Heart right ventricle (tissue), 16 donors: ENCODE measurements at regions not wholly inside any gene's neighbourhood (a gene's known extent, or its start where the extent isn't known, plus 50 kb on each side); places are given as distances from the start of the nearest gene placed in this dataset.

Experiments used
- ATAC-seq, 8 donors: fragments of 200-7000 bp; cut with Tn5 transposase; one replicate each; pipeline ENCODE4 v1.9.1; 2020; ENCODE audit warnings: mild to moderate bottlenecking in 8 of 8, moderate library complexity in 8 of 8, moderate number of reproducible peaks in 1 of 8
- DNase-seq, 2 donors: peaks; one replicate each; pipeline ENCODE4 v3.0.0-alpha.2; 2020
- H3K27ac ChIP-seq, 10 donors: fragments of 200-600 bp; sonication (generic) in 2 of 10; one replicate each; pipeline versions ENCODE4 v1.5.0 to v1.8.0; 2020 to 2022; ENCODE audit warnings: mild to moderate bottlenecking in 3 of 10
- H3K27me3 ChIP-seq, 7 donors: fragments of 200-600 bp; one replicate each; pipeline ENCODE4 v1.8.0; 2021 to 2022; ENCODE audit warnings: mild to moderate bottlenecking in 2 of 7
- H3K36me3 ChIP-seq, 9 donors: fragments of 200-600 bp; sonication (generic) in 1 of 9; one replicate each; pipeline versions ENCODE4 v1.5.0 to v1.8.0; 2020 to 2022; ENCODE audit warnings: mild to moderate bottlenecking in 2 of 9
- H3K4me1 ChIP-seq, 9 donors: fragments of 200-600 bp; sonication (generic) in 1 of 9; one replicate each; pipeline versions ENCODE4 v1.5.0 to v1.8.0; 2020 to 2022; ENCODE audit warnings: mild to moderate bottlenecking in 4 of 9
- H3K4me3 ChIP-seq, 10 donors: fragments of 200-600 bp; sonication (generic) in 2 of 10; one replicate each; pipeline versions ENCODE4 v1.5.0 to v1.8.0; 2020 to 2022; ENCODE audit warnings: mild to moderate bottlenecking in 7 of 10, moderate library complexity in 2 of 10
- H3K9me3 ChIP-seq, 11 donors: fragments of 200-600 bp in 10 of 11; sonication (generic) in 2 of 11; one replicate each; pipeline versions ENCODE4 v1.5.0 to v1.8.0; 2013 to 2022; ENCODE audit warnings: mild to moderate bottlenecking in 2 of 11, control low read depth in 1 of 11, moderate library complexity in 1 of 11
- WGBS, 2 donors: extraction: QIAGEN DNeasy Blood & Tissue Kit; methylation state at CpG; one replicate each; pipeline ENCODE4 v1.1.7; 2013; ENCODE audit warnings: inconsistent platforms in 1 of 2; 5-methylcytosine and 5-hydroxymethylcytosine counted together
- intact Hi-C, 10 donors: fragments of 100-400 bp; cut with DNase I; formaldehyde crosslinking; loops; one replicate each; pipeline versions ENCODE4 v1.11.1 to v1.14.2; 2022
- TF ChIP-seq, protein P1 (sequence below), 9 donors: fragments of 200-600 bp; sonication (generic) in 2 of 9; IDR thresholded peaks; one replicate each; pipeline versions ENCODE4 v1.5.0 to v1.8.0; 2021 to 2022; ENCODE audit warnings: antibody characterized with exemption in 9 of 9, mild to moderate bottlenecking in 5 of 9, moderate library complexity in 1 of 9
- donor health status: Arrhythmogenic right ventricular cardiomyopathy.
- donor health status: ischemic (EF 13 %, LVEDD 7.1; RV severe dilation, severe dysfunction).
- donor health status: healthy with polysubstance abuse.
- donor health status: DM: no; HTN: yes; CAD: no.
- donor health status: DM: no; HTN: no; CAD: no.
- donor health status: ischemic (EF 25% LVEDD 6.9; RV normal size, moderate dysfunction).
- donor health status: ischemic (EF 25% LVEDD 5.7; RV mildly dilated, moderate dysfunction).
- donor health status: healthy.
- donor health status: DM: yes; HTN: yes; CAD: no.
- donor health status: Ischemic cardiomyopathy.
- donor health status: ischemic (EF 35%, LVEDD 5.7; RV mildly dilated, moderate dysfunction).
- donor health status: nonischemic (EF 11% LVEDD 7.7; RV severe dilation, severe dysfunction).
- donor health status: DM: yes; HTN: yes; CAD: no.
- donor health status: PGD.
- donor health status: ischemic (EF 29% LVEDD 5.4; RV normal size, mild dysfunction).
- donor health status: nonischemic (EF 23%, LVEDD 6.1; RV moderate dilation, normal function).

DNA sequence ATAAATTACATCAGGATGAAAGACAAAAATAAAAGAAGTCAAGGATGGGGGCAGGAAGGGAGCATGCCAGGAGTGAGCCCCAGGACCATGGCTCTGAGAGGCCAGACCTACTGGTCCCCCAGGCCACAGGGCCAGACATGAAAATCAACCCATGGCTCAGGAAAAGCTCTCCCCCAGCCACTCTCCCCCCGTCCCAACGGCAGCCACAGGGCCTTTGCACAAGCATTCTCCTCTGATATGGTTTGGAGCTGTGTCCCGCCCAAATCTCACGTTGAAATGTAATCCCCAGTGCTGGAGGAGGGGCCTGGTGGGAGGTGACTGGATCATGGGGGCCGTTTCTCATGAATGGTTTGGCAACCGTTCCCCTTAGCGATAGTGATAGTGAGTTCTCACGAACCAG is 80.8 kb upstream of the ANO1 start:
- ATAC-seq, result no peak
- Histone ChIP-seq H3K27me3 (peaks cover 0 to 11% (median 0%) of the 10 kb centered on the region in 7 donors), H3K36me3 (no peaks in the 10 kb centered on the region), H3K9me3 (peaks cover 0 to 19% (median 0%) of the 10 kb centered on the region in 11 donors), H3K27ac (no peak overlapping the region), H3K4me1 (peaks cover 0 to 23% (median 7%) of the 10 kb centered on the region in 9 donors), H3K4me3 (no peak overlapping the region)
- WGBS, 2 donors, result 56 to 66% methylated on average over 8 of the region's 8 CpGs
- DNase-seq, result no peak
- intact Hi-C loops, result no loop called here
- TF ChIP-seq, protein P1, sequence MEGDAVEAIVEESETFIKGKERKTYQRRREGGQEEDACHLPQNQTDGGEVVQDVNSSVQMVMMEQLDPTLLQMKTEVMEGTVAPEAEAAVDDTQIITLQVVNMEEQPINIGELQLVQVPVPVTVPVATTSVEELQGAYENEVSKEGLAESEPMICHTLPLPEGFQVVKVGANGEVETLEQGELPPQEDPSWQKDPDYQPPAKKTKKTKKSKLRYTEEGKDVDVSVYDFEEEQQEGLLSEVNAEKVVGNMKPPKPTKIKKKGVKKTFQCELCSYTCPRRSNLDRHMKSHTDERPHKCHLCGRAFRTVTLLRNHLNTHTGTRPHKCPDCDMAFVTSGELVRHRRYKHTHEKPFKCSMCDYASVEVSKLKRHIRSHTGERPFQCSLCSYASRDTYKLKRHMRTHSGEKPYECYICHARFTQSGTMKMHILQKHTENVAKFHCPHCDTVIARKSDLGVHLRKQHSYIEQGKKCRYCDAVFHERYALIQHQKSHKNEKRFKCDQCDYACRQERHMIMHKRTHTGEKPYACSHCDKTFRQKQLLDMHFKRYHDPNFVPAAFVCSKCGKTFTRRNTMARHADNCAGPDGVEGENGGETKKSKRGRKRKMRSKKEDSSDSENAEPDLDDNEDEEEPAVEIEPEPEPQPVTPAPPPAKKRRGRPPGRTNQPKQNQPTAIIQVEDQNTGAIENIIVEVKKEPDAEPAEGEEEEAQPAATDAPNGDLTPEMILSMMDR (IDR thresholded peaks at IDR 0.05), result no peak

DNA sequence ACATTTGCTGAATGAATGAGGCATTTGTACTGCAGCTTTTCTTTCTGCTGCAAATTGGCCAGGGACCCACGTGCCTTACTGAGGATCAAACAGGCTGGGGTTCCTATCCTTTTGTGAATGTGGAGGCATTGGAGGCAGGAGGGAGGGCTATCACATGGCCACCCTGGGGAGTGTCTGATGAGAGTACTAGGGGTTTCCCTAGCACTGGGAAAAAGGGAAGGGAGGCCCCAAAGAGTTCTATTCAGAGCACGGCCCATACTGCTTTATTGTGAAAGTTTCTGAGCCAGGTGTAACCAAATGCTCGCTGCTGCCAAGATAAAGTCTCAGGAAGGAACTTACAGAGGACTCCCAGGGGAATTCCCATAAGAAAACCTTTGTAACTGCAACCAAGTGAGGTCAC is 78.4 kb upstream of the ANO1 start:
- TF ChIP-seq, protein P1 (IDR thresholded peaks at IDR 0.05), result no peak
- 25 to 29% methylated on average over 3 of the region's 3 CpGs for WGBS, 2 donors
- H3K4me3 ChIP-seq, result no peak overlapping the region
- DNase-seq, result peak in 1 of 2 donors; percentile 29
- peak in 6 of 8 donors; percentile 47 to 86 (median 76) for ATAC-seq
- intact Hi-C loops, result no loop called here
- peaks cover 0 to 11% (median 0%) of the 10 kb centered on the region in 7 donors for H3K27me3 ChIP-seq
- H3K9me3 ChIP-seq, result peaks cover 0 to 10% (median 0%) of the 10 kb centered on the region in 11 donors
- H3K36me3 ChIP-seq, result no peaks in the 10 kb centered on the region
- H3K27ac ChIP-seq, result peak overlapping the region in 3 of 10 donors; percentile 6 to 56 (median 55)
- peaks cover 0 to 30% (median 7%) of the 10 kb centered on the region in 9 donors for H3K4me1 ChIP-seq

DNA sequence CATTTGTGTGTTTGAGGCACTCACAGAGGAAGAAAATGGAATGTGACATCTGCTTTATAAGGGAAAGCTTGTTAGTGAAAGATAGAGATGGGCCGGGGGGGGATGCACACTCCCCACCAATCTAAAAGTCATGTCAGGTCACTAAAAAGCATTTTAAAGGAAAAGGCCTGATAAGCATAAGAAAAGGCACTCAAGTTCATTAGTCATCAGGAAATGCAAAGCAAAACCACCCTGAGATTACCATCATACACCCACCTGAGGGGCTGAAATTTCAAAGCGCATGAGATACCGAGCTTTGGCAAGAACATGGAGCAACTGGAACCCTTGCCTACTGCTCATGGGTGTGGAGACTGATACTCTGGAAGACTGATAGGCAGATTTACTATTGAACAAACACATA is 77.9 kb upstream of the ANO1 start:
- Histone ChIP-seq H3K4me1 (peaks cover 0 to 35% (median 9%) of the 10 kb centered on the region in 9 donors), H3K4me3 (no peak overlapping the region), H3K27me3 (peaks cover 0 to 11% (median 0%) of the 10 kb centered on the region in 7 donors), H3K9me3 (peaks cover 0 to 5% (median 0%) of the 10 kb centered on the region in 11 donors), H3K36me3 (no peaks in the 10 kb centered on the region), H3K27ac (peak overlapping the region in 4 of 10 donors; percentile 6 to 56 (median 38))
- DNase-seq (no peak), ATAC-seq (peak in 5 of 8 donors; percentile 10 to 52 (median 35))
- 41 to 48% methylated on average over 3 of the region's 3 CpGs for WGBS, 2 donors
- TF ChIP-seq, protein P1 (IDR thresholded peaks at IDR 0.05), result no peak
- intact Hi-C loops, result no loop called here

DNA sequence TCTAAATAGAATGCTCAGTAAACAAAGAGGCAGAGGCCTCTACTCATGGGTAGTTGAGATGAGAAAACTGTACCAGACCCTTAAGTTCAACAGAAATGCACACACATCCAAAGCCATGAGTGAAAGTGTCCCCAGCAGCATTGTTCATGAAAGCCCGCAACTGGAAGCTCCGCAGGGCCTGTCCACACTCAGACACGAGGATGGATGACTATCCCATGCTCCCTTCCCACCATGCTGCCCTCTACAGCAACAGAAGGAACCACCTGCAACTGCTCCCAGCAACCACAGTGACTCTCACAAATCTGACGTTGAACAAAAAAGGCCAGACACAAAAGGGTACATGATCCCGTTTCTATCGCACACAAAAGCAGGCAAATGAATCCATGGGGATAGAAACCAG is 76.9 kb upstream of the ANO1 start:
- intact Hi-C loops, result no loop called here
- Histone ChIP-seq H3K36me3 (no peaks in the 10 kb centered on the region), H3K9me3 (no peaks in the 10 kb centered on the region), H3K27ac (peak overlapping the region in 1 of 10 donors; percentile 56), H3K27me3 (peaks cover 0 to 11% (median 0%) of the 10 kb centered on the region in 7 donors), H3K4me1 (peaks cover 0 to 45% (median 19%) of the 10 kb centered on the region in 9 donors), H3K4me3 (no peak overlapping the region)
- ATAC-seq, result no peak
- 87 to 88% methylated on average over 6 of the region's 6 CpGs for WGBS, 2 donors
- TF ChIP-seq, protein P1 (IDR thresholded peaks at IDR 0.05), result no peak
- DNase-seq, result no peak
